Ecto neural progenitor cell (in vitro differentiated cells): ENCODE measurements at regions not wholly inside any gene's neighbourhood (a gene's known extent, or its start where the extent isn't known, plus 50 kb on each side); places are given as distances from the start of the nearest gene placed in this dataset.

Experiments used
- DNase-seq: peaks from one replicate; pipeline ENCODE4 v3.0.0-alpha.2; 2018; ENCODE audit warnings: low spot score

DNA sequence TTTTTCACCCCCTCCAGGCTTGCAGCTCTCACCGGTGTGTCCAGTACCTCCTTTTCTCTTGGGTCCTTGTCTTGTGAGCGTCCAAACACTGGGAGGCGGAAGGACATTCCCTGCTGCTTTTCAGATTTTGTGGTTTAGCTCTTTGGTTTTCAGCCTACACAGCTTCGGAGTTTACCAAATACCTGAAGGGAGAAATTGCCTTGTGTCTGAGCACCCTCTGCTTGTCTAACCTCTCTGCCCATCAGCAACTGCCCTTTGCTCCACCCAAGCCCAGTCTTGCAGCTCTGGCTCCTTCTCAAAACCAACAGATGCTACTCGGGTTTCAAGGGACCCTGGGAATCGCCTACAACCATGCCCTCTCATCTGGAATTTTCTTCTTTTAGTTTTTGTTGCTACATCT, 519.1 kb upstream of the IGFBP3 start:
- DNase-seq = no peak

DNA sequence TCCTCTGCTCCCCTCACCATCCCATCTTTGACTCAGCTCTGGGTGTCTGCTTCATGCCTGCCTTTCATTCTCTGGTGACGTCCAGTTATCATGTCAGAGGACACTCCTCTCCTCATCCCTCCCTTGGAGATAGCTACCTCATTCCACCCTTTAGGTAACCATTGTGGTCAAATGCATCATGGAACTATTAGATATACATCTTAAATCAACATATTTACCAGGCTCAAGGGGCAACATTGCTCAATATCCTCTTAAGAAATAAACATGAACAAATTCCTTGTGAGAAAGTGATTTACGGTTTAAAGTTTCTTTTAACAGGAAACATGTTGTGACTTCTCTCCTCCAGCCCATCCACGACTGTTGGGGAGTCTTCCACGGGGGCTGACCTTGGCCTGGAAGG, 511.6 kb upstream of the IGFBP3 start:
- no peak for DNase-seq

- DNase-seq = no peak
These were observed 507.2 kb upstream of the IGFBP3 start for GRCh38 chr7:46428295-46428694.

GRCh38 chr7:46424934-46425333, 503.9 kb upstream of the IGFBP3 start:
- no peak for DNase-seq

- no peak for DNase-seq
These were observed 500.6 kb upstream of the IGFBP3 start for GRCh38 chr7:46421441-46422230.

GRCh38 chr7:46414946-46415345, 493.9 kb upstream of the IGFBP3 start:
- DNase-seq = no peak

- DNase-seq = no peak
These were observed 490.2 kb upstream of the IGFBP3 start for GRCh38 chr7:46411236-46411635.

- no peak for DNase-seq
These were observed 486.1 kb upstream of the IGFBP3 start for GRCh38 chr7:46407125-46407524.

DNA sequence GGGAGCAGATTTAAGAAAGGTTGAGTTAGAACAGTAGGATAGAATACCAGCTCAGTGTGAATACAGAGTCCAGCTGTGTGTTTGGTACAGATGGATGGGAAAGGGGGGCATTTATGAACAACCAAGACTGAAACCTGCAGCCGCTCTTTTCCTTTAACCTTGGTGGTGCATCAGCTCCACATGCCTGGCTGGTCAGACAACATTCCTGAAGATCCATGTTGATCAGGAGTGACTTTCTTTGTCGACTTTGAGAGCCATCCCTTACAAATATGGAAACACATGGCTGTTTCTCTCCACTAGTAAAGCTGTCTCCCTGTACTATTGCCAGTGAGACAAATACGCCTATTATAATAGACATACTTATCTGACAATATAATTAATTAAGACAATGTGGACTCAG, 476.5 kb upstream of the IGFBP3 start:
- no peak for DNase-seq

- DNase-seq = no peak
These were observed 475.4 kb upstream of the IGFBP3 start for GRCh38 chr7:46396481-46396880.

DNA sequence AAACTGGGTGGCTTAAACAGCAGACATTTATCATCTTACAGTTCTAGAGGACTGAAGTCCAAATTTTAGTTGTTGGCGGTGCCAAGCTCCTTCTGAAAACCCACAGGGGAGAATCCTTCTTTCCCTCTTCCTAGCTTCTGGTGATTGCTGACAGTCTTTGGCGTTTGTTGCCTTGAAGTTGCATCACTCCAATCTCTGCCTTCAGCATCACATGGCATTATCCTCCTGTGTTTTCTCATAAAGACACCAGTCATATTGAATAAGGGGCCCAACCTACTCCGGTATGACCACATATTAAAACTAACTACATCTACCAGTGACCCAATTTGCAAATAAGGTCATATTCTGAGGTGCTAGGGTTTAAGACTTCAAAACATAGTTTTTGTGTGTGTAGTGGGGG, 472.1 kb upstream of the IGFBP3 start:
- DNase-seq = no peak

GRCh38 chr7:46391231-46392201, 470.4 kb upstream of the IGFBP3 start:
- no peak for DNase-seq

GRCh38 chr7:46390042-46390441, 469.0 kb upstream of the IGFBP3 start:
- DNase-seq = no peak

- no peak for DNase-seq
These were observed 468.1 kb upstream of the IGFBP3 start for GRCh38 chr7:46389146-46389545.

DNA sequence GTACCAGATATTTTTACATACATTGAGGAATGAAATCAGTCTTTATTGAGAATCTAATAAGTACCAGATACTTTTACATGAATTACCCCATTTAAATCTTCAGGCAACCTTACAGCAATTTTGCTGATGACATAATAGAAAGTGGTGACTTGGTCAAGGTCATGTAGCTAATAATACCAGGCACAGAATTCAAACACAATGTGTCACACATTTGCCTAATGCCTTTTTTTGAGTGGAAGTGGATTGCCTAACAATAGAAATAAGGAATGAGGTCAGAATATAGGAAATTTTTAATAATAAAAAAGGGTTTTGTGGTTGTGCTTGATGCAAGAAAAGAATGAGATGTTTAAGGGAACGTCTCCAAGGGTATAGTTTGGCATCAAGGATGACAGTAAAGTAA, 466.6 kb upstream of the IGFBP3 start:
- DNase-seq = no peak

GRCh38 chr7:46386428-46387399, 465.6 kb upstream of the IGFBP3 start:
- no peak for DNase-seq

DNA sequence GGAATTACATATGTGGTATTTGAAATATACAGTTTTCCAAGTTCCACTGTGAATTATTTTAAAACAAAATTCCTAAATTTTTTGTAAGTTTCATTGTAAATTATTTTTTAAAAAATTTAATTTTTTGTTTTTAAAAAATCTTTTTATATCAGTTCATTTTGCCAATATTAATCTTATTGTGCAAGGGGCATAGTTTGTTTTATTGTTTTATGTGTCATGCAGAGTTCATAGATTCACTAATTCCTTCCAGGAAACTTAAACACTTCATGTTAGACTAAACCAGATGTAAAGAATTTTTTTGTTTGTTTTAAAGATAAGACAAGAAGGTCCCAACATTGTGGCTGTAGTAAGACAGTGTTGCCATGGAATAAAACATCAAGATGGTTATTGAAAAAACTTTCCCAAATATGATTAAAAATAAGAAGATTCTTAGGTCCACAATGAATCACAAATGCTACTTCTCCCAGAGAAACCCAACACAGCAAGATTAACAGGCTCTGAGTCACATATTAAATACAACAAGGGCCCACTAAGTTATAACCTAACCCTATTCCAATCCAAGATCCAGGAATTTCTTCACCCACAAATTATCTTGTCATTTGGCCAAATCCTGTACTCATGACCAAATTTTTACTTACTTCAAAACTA, 464.7 kb upstream of the IGFBP3 start:
- no peak for DNase-seq

DNA sequence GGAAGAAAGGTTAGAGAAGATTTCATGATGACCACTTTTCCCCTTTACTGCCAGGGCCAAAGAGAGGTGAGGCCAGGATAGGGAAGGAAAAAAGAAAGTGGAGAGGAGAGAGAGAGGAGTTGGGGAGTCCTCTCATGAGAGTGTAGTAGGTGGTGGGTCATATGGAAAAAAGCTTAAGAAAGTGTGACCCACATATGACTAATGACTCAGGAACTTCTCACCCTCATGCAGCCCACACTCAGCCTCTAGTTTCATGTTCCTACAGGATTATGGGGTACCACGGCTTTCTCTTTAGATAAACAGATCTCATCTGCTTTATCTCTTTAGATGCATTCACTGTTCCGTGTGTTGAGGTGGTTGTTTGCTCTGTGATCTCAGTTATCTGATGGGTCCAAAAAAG, 462.5 kb upstream of the IGFBP3 start:
- DNase-seq = no peak

- DNase-seq = no peak
These were observed 449.0 kb upstream of the IGFBP3 start for GRCh38 chr7:46369933-46370654.

GRCh38 chr7:46368871-46369270, 447.8 kb upstream of the IGFBP3 start:
- no peak for DNase-seq

GRCh38 chr7:46366526-46366925, 445.5 kb upstream of the IGFBP3 start:
- DNase-seq = no peak
